HepG2 (cell line): ENCODE measurements at regions not wholly inside any gene's neighbourhood (a gene's known extent, or its start where the extent isn't known, plus 50 kb on each side); places are given as distances from the start of the nearest gene placed in this dataset.

Source experiments
- ATAC-seq: fragments of 200-7000 bp; cut with Tn5 transposase; 3 replicates; pipeline ENCODE4 v1.9.1; 2020; ENCODE audit warnings: mild to moderate bottlenecking, moderate library complexity
- BruUV-seq: library from RNA; stranded (reverse); fragments of 400-500 nt; replicated peaks from 2 replicates; lab custom pipeline; 2021; lab: Mats Ljungman, UMichigan
- CTCF ChIA-PET: fragments of 300-600 bp; formaldehyde crosslinking; extraction: SDS; loops from one replicate; lab custom pipeline; 2021; ENCODE audit warnings: low total read pairs, inconsistent platforms, low intra/inter-chr PET ratio; lab: Yijun Ruan, JAX
- POLR2A ChIA-PET: fragments of 350-600 bp; sonication (Branson Sonifier 250); formaldehyde crosslinking; loops from one replicate; lab custom pipeline; 2020; ENCODE audit warnings: antibody characterized with exemption, inconsistent platforms; lab: Yijun Ruan, JAX
- DNase-seq: peaks from one replicate; pipeline ENCODE4 v3.0.0-alpha.2; 2015; ENCODE audit warnings: low spot score
- FAIRE-seq: peaks from 3 replicates; lab custom pipeline; 2011; peaks lifted over from hg19 to GRCh38; lab: Jason Lieb, UNC
- H2AFZ ChIP-seq: one replicate; pipeline ENCODE4 v1.6.1; 2011; ENCODE audit warnings: low read length, inconsistent platforms
- H3K27ac ChIP-seq: fragments of 300-600 bp; 3 replicates; pipeline ENCODE4 v1.8.0; 2011; ENCODE audit warnings: mixed run types, mild to moderate bottlenecking, mixed read lengths, low read length, inconsistent platforms; ENCODE audit not compliant: insufficient read depth; ENCODE audit errors: extremely low read length
- H3K27me3 ChIP-seq, 2 experiments: fragments of 200-600 bp in 1 of 2; 2 replicates in 1 of 2; 3 replicates in 1 of 2; pipeline versions ENCODE4 v1.6.0 to v1.8.0; 2011; ENCODE audit warnings: low read length in 2 of 2, mild to moderate bottlenecking in 2 of 2, moderate library complexity in 2 of 2, inconsistent platforms in 1 of 2; ENCODE audit not compliant: insufficient read depth in 2 of 2, control insufficient read depth in 1 of 2
- H3K36me3 ChIP-seq, 2 experiments: fragments of 200-600 bp in 1 of 2; replicated peaks in 1 of 2; 2 replicates in 1 of 2; 3 replicates in 1 of 2; pipeline versions ENCODE4 v1.5.1 to v1.8.0; 2011; ENCODE audit warnings: low read length in 2 of 2, inconsistent platforms in 1 of 2; ENCODE audit not compliant: insufficient read depth in 2 of 2, control insufficient read depth in 1 of 2
- H3K4me1 ChIP-seq: 2 replicates; pipeline ENCODE4 v1.5.1; 2012; ENCODE audit warnings: low read length, inconsistent platforms; ENCODE audit not compliant: insufficient read depth
- H3K4me2 ChIP-seq: 2 replicates; pipeline ENCODE4 v1.6.0; 2011; ENCODE audit warnings: low read depth, low read length, inconsistent platforms
- H3K4me3 ChIP-seq, 3 experiments: fragments of 200-600 bp in 1 of 3; sonication (generic), shearing (Covaris generic) in 1 of 3; replicated peaks in 1 of 3; 2 replicates each; pipeline ENCODE4 v1.5.1; 2011 to 2016; ENCODE audit warnings: low read length in 3 of 3, inconsistent platforms in 2 of 3, low read depth in 2 of 3, mild to moderate bottlenecking in 2 of 3, control low read depth in 1 of 3, mixed read lengths in 1 of 3; ENCODE audit not compliant: insufficient read depth in 1 of 3
- H3K79me2 ChIP-seq: one replicate; pipeline ENCODE4 v1.6.1; 2011; ENCODE audit warnings: low read length, inconsistent platforms; ENCODE audit not compliant: insufficient read depth
- H3K9ac ChIP-seq: 2 replicates; pipeline ENCODE4 v1.6.0; 2011; ENCODE audit warnings: mild to moderate bottlenecking, low read depth, low read length, inconsistent platforms; ENCODE audit not compliant: insufficient read depth
- H3K9me3 ChIP-seq: 2 replicates; pipeline ENCODE4 v1.5.1; 2012; ENCODE audit warnings: mild to moderate bottlenecking, low read length
- H4K20me1 ChIP-seq: 2 replicates; pipeline ENCODE4 v1.6.0; 2011; ENCODE audit warnings: inconsistent platforms, mild to moderate bottlenecking, low read length, moderate library complexity; ENCODE audit not compliant: insufficient read depth
- ATF7 ChIP-seq, 2 experiments: fragments of 450-650 bp in 1 of 2; sonication (generic) in 1 of 2; formaldehyde crosslinking in 1 of 2; IDR thresholded peaks; 2 replicates each; pipeline versions ENCODE4 v1.4.0 to v1.6.1; 2016 to 2020; ENCODE audit warnings: antibody characterized with exemption in 1 of 2, mild to moderate bottlenecking in 1 of 2, missing genetic modification reagents in 1 of 2
- CENPT ChIP-seq: sonication (generic); formaldehyde crosslinking; IDR thresholded peaks from 2 replicates; pipeline ENCODE4 v1.8.0; 2022; ENCODE audit warnings: low read depth, mild to moderate bottlenecking, moderate library complexity, missing genetic modification reagents
- KLF15 ChIP-seq: sonication (generic); formaldehyde crosslinking; IDR thresholded peaks from 2 replicates; pipeline ENCODE4 v1.8.1; 2023; ENCODE audit warnings: borderline replicate concordance, mild to moderate bottlenecking, inconsistent platforms, missing genetic modification reagents, mixed read lengths
- MZF1 ChIP-seq: sonication (generic); formaldehyde crosslinking; IDR thresholded peaks from 2 replicates; pipeline ENCODE4 v1.8.1; 2023; ENCODE audit warnings: mild to moderate bottlenecking, missing genetic modification reagents, borderline replicate concordance
- NR3C1 ChIP-seq: sonication (generic); formaldehyde crosslinking; IDR thresholded peaks from 2 replicates; pipeline ENCODE4 v1.4.0; 2020; ENCODE audit warnings: missing genetic modification reagents
- TGIF2 ChIP-seq: IDR thresholded peaks from 2 replicates; pipeline ENCODE4 v1.6.1; 2016; ENCODE audit warnings: control low read depth, missing compliant biosample characterization
- ZNF12 ChIP-seq: sonication (generic); formaldehyde crosslinking; IDR thresholded peaks from 2 replicates; pipeline ENCODE4 v1.5.0; 2020; ENCODE audit warnings: missing genetic modification reagents
- WGBS: methylation state at CpG from one replicate; pipeline ENCODE4 v1.1.6; 2017; ENCODE audit warnings: low lambda C conversion rate; 5-methylcytosine and 5-hydroxymethylcytosine counted together
- in situ Hi-C: cut with HindIII; loops from 2 replicates; pipeline ENCODE4 v1.10.0; 2017; ENCODE audit warnings: low pct_unique_long_range_greater_than_20kb; ENCODE audit not compliant: extremely low pct_ligation_motif_present
- intact Hi-C: fragments of 100-400 bp; cut with micrococcal nuclease; formaldehyde crosslinking; loops from one replicate; pipeline ENCODE4 v1.10.0; 2022; ENCODE audit not compliant: unreplicated experiment
- TF ChIP-seq, protein P1 (sequence below): sonication (generic); formaldehyde crosslinking; IDR thresholded peaks from 2 replicates; pipeline ENCODE4 v1.9.0; 2022; ENCODE audit warnings: missing genetic modification reagents, mild to moderate bottlenecking, borderline replicate concordance
- TF ChIP-seq, protein P2 (sequence below): sonication (generic); formaldehyde crosslinking; IDR thresholded peaks from 2 replicates; pipeline ENCODE4 v1.4.0; 2020; ENCODE audit warnings: mild to moderate bottlenecking, missing genetic modification reagents

DNA sequence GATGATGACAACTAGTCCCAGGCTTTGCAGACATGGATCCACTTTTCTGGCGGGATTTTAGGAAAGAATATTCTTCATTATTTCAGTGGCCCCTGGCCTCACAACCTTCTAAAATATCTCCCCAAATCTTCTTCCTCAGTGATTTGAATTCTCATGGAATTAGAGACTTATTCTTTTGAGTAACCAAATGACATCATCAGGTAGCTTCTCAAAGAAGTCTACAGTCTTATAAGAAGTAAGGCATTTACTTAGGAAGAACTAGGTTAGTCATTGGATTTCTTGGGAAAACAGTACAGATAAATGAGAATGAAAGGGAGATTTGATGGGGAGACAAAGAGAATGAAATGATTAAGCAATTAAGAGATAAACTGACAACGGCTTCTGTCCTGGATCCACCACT lies 201.1 kb upstream of the PROX1 start:
- no TSS peak for BruUV-seq
- Histone ChIP-seq H2AFZ (no peak overlapping the region), H3K4me1 (peaks cover 34% of the 10 kb centered on the region), H3K79me2 (no peaks in the 10 kb centered on the region), H3K4me3 (no peak overlapping the region), H3K36me3 (no peaks in the 10 kb centered on the region), H4K20me1 (no peaks in the 10 kb centered on the region), H3K27ac (no peak overlapping the region), H3K27me3 (no peaks in the 10 kb centered on the region; a peak in 1 of 5 replicates), H3K9me3 (no peaks in the 10 kb centered on the region), H3K9ac (no peak overlapping the region), H3K4me2 (no peak overlapping the region)
- intact Hi-C loops (no loop called here), in situ Hi-C loops (no loop called here)
- 90% methylated on average over 2 of the region's 2 CpGs for WGBS
- TF ChIP-seq CENPT (no peak), MZF1 (CRISPR knock-in tag) (no peak), TGIF2 (CRISPR knock-in tag) (no peak), KLF15 (CRISPR knock-in tag) (no peak), ATF7 (IDR thresholded peaks at IDR 0.05) (peak; percentile 73), ATF7 (CRISPR knock-in tag; IDR thresholded peaks at IDR 0.05) (no peak), NR3C1 (CRISPR knock-in tag) (no peak), ZNF12 (CRISPR knock-in tag) (no peak)
- TF ChIP-seq, protein P1, sequence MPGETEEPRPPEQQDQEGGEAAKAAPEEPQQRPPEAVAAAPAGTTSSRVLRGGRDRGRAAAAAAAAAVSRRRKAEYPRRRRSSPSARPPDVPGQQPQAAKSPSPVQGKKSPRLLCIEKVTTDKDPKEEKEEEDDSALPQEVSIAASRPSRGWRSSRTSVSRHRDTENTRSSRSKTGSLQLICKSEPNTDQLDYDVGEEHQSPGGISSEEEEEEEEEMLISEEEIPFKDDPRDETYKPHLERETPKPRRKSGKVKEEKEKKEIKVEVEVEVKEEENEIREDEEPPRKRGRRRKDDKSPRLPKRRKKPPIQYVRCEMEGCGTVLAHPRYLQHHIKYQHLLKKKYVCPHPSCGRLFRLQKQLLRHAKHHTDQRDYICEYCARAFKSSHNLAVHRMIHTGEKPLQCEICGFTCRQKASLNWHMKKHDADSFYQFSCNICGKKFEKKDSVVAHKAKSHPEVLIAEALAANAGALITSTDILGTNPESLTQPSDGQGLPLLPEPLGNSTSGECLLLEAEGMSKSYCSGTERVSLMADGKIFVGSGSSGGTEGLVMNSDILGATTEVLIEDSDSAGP (CRISPR knock-in tag), result no peak
- TF ChIP-seq, protein P2, sequence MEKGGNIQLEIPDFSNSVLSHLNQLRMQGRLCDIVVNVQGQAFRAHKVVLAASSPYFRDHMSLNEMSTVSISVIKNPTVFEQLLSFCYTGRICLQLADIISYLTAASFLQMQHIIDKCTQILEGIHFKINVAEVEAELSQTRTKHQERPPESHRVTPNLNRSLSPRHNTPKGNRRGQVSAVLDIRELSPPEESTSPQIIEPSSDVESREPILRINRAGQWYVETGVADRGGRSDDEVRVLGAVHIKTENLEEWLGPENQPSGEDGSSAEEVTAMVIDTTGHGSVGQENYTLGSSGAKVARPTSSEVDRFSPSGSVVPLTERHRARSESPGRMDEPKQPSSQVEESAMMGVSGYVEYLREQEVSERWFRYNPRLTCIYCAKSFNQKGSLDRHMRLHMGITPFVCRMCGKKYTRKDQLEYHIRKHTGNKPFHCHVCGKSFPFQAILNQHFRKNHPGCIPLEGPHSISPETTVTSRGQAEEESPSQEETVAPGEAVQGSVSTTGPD (CRISPR knock-in tag), result no peak
- ATAC-seq (no peak), DNase-seq (no peak), FAIRE-seq (no peak)
- ChIA-PET POLR2A (no interaction called here), CTCF (no interaction called here)
